IPS-18a (cell line): ENCODE measurements at regions not wholly inside any gene's neighbourhood (a gene's known extent, or its start where the extent isn't known, plus 50 kb on each side); places are given as distances from the start of the nearest gene placed in this dataset.

Experiments
- H3K27ac ChIP-seq: one replicate; pipeline ENCODE4 v1.5.1; 2013; ENCODE audit warnings: low read length
- H3K27me3 ChIP-seq: one replicate; pipeline ENCODE4 v1.6.1; 2013; ENCODE audit warnings: mild to moderate bottlenecking, low read length; ENCODE audit not compliant: control insufficient read depth, insufficient read depth
- H3K36me3 ChIP-seq: one replicate; pipeline ENCODE4 v1.6.1; 2013; ENCODE audit warnings: low read depth, low read length; ENCODE audit not compliant: control insufficient read depth
- H3K4me1 ChIP-seq: one replicate; pipeline ENCODE4 v1.6.1; 2013; ENCODE audit warnings: low read depth, low read length; ENCODE audit not compliant: control insufficient read depth
- H3K4me3 ChIP-seq: one replicate; pipeline ENCODE4 v1.5.1; 2013; ENCODE audit warnings: low read length
- H3K9ac ChIP-seq: one replicate; pipeline ENCODE4 v1.6.1; 2013; ENCODE audit warnings: mild to moderate bottlenecking, low read length, moderate library complexity
- H3K9me3 ChIP-seq: one replicate; pipeline ENCODE4 v1.6.1; 2013; ENCODE audit warnings: low read depth, low read length; ENCODE audit not compliant: control insufficient read depth

DNA sequence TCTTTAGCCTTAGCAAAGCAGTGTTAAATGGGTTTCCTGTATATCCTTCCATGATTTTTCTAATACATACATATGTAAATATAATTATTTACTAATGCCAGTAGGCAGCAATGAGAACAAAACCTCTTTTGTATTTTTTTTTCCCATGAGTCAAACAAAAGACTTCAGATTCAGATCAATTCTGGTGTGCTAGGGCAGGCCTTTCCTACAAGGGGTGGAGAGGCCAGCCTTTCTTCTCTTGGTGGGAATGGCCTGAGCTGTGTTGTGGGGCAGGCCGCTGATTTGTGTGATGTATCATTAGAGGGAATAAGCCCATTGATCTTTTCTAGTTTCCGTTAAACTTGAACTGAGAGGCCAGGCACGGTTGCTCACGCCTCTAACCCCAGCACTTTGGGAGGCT lies 115.5 kb upstream of the DMRT1 start:
- H3K4me1 ChIP-seq = peaks cover 22% of the 10 kb centered on the region
- no peak overlapping the region for H3K4me3 ChIP-seq
- no peak overlapping the region for H3K27ac ChIP-seq
- H3K9me3 ChIP-seq = no peaks in the 10 kb centered on the region
- no peak overlapping the region for H3K9ac ChIP-seq
- no peaks in the 10 kb centered on the region for H3K36me3 ChIP-seq
- H3K27me3 ChIP-seq = no peaks in the 10 kb centered on the region

DNA sequence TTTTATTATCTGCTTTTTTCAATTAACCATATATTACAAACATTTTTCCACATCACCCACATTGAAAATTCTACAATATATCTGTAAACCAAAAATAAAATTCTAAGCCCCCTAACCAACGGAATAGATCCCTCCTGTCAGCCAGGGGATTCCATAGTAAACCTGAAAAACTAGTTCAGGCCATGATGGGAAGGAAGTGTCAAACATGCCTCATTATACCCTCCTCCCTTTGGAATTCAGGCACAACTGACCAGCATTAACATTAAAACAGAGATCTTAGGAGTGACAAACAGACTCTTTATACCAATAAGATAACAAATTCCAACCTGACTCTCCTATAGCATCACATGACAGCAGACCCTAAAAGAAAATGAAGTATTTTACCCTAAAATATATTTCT lies 113.7 kb upstream of the DMRT1 start:
- Histone ChIP-seq H3K9ac (no peak overlapping the region), H3K4me3 (no peak overlapping the region), H3K27ac (no peak overlapping the region), H3K9me3 (no peaks in the 10 kb centered on the region), H3K4me1 (peaks cover 21% of the 10 kb centered on the region), H3K27me3 (no peaks in the 10 kb centered on the region), H3K36me3 (no peaks in the 10 kb centered on the region)

DNA sequence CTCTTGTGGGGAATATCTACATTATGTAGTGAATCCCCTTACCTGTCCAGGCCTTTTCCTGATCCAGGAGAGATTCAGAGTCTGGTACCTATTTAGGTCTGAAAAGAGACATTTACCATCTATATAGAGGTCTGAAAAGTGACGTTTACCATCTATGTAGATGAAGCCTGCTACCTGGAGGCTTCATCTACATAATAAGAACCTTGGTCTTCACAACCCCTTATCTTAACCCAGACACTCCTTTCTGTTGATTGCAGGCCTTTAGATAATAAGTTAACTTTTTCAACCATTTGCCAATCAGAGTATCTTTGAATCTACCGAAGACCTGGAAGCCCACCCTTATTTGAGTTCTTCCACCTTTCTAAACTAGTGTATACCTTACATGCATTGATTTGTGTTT lies 113.0 kb upstream of the DMRT1 start:
- no peaks in the 10 kb centered on the region for H3K36me3 ChIP-seq
- no peak overlapping the region for H3K27ac ChIP-seq
- H3K27me3 ChIP-seq = no peaks in the 10 kb centered on the region
- no peak overlapping the region for H3K9ac ChIP-seq
- no peaks in the 10 kb centered on the region for H3K9me3 ChIP-seq
- no peak overlapping the region for H3K4me3 ChIP-seq
- H3K4me1 ChIP-seq = peaks cover 21% of the 10 kb centered on the region

DNA sequence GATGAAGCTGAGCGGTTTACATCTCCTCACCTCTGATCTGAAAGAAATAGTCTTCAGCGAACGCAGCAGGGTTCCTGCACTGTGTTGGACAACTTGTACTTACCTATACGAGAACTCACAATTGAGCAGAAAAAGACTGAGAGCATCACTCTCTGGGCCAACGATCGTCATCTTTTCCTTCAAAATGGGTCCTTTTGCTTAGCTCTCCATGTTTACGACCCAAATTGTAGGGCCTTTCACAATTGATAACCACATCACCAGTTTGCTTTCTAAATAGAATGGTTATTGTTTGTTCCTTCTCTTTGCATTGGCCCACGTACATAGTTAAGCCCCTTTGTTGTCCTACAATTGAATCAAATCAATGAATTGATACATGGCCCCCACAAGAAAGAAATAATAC lies 110.0 kb upstream of the DMRT1 start:
- Histone ChIP-seq H3K9ac (no peak overlapping the region), H3K36me3 (peaks cover 7% of the 10 kb centered on the region), H3K9me3 (no peaks in the 10 kb centered on the region), H3K4me1 (peaks cover 18% of the 10 kb centered on the region), H3K27me3 (no peaks in the 10 kb centered on the region), H3K4me3 (no peak overlapping the region), H3K27ac (no peak overlapping the region)

DNA sequence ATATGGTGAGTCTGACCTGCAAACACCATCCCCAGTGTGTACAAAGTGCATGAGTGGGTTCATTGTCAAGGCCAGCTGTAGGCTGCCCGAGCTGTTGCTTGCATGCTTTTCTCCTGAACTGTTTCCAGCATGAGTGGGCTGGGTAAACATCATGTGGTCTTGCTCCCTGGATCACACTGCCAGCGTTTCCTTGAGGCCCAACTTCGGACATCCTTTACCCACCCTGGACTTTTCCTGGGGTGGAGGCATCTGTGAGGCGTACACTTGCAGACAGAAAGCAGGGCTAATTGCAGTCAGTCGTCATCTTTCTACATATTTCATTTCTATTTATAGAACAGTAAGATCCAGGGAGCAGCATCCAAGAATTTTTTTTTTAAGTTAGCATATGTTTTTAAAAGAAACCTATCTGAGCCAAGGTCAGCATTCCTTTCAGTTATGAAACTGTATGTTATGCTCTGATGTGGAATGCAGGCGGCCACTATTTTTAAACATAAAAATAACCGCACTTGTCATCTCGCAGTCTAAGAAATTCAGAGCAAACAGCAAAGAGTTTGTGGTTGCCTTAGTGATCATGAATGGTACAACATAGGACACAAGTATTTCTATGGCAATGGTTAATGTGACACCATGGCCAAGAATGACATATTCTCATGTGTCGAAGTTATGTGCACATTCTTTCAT lies 106.5 kb upstream of the DMRT1 start:
- no peaks in the 10 kb centered on the region for H3K9me3 ChIP-seq
- no peak overlapping the region for H3K4me3 ChIP-seq
- no peak overlapping the region for H3K9ac ChIP-seq
- peaks cover 17% of the 10 kb centered on the region for H3K36me3 ChIP-seq
- no peak overlapping the region for H3K27ac ChIP-seq
- H3K27me3 ChIP-seq = no peaks in the 10 kb centered on the region
- H3K4me1 ChIP-seq = no peaks in the 10 kb centered on the region

DNA sequence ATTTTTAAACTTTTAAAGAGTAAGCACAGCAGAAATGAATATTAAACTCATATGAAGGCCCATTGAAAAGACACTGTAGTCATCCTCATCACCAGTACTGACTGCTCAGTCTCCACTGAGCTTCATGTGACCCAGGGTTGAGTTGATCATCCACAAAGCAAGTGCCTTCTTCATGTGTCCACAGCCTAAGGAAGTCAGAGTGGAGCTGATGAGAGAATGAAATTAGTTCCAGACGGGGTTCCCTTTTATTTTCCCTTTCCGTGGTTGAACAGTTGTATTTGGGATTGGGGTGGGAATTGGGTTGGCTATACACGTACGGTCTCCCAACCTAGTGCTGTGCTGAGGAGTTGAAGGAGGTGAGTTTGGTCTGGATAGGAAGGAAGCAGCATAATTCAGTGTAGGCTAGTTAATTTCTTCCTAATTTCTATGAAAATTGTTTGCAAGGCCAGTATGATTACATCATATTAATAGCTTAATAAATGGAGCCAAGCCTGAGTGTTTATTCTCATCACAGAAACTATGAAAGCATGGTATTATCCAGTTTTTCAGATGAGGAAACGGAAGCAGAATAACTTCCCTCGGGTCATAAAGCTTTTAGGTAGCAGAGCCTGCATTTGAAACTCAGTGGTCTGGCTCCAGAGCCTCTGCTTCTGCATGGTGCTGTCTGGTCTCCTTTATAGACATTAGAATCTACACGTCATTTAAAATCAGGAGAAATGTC lies 103.9 kb upstream of the DMRT1 start:
- Histone ChIP-seq H3K4me1 (no peaks in the 10 kb centered on the region), H3K4me3 (no peak overlapping the region), H3K27ac (no peak overlapping the region), H3K9me3 (no peaks in the 10 kb centered on the region), H3K27me3 (no peaks in the 10 kb centered on the region), H3K36me3 (peaks cover 24% of the 10 kb centered on the region), H3K9ac (no peak overlapping the region)

DNA sequence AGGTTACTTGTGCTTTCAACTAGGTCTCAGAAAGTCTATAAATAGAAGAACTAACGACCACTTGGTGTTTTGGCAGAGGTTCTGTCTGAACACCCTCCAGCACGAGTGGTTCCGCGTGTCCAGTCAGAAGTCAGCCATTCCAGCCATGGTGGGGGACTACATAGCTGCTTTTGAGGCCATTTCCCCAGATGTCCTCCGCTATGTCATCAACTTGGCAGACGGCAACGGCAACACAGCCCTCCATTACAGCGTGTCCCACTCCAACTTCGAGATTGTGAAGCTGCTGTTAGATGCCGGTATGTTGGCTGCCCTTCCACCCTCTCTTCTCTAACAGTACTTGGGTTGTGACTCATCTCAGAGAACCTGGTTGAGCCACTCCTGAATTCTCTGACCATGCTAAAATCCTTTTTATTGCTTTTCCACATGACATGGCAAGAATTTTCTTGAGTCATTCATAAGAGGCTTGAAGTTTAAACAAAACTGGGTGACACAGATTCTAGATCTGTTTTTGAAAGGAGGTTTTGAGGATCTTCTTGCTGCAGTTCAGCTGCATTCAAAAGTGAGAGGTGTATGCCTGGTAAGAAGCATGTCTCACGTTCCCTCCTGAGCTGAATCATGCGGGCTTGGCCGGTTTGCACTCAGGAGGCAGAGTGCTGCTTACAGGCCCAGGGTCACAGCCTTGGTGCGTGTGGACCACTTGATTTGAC lies 103.1 kb upstream of the DMRT1 start:
- no peak overlapping the region for H3K9ac ChIP-seq
- no peaks in the 10 kb centered on the region for H3K4me1 ChIP-seq
- no peaks in the 10 kb centered on the region for H3K9me3 ChIP-seq
- no peaks in the 10 kb centered on the region for H3K27me3 ChIP-seq
- H3K4me3 ChIP-seq = no peak overlapping the region
- peaks cover 24% of the 10 kb centered on the region for H3K36me3 ChIP-seq
- no peak overlapping the region for H3K27ac ChIP-seq

DNA sequence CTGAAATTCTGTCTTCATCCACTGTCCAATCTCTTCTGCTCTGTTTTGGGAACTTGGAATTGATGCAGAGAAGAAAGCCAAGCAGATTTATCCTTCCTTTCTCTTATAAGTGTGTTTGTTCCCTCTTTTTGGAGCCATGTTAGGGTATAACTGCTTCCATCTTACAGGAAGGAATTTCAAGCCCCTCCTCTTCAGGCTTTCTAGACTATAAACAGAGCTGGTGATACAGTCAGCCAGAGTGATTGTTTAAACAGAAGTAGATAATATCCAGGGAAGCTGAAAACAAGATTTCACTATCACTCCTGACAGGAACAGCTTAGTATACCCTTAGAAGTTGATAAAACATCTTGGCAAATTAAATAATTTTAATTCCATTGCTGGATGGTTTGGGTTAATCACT lies 102.1 kb upstream of the DMRT1 start:
- H3K4me1 ChIP-seq = no peaks in the 10 kb centered on the region
- no peak overlapping the region for H3K4me3 ChIP-seq
- no peaks in the 10 kb centered on the region for H3K27me3 ChIP-seq
- peaks cover 24% of the 10 kb centered on the region for H3K36me3 ChIP-seq
- H3K9me3 ChIP-seq = no peaks in the 10 kb centered on the region
- no peak overlapping the region for H3K27ac ChIP-seq
- no peak overlapping the region for H3K9ac ChIP-seq

DNA sequence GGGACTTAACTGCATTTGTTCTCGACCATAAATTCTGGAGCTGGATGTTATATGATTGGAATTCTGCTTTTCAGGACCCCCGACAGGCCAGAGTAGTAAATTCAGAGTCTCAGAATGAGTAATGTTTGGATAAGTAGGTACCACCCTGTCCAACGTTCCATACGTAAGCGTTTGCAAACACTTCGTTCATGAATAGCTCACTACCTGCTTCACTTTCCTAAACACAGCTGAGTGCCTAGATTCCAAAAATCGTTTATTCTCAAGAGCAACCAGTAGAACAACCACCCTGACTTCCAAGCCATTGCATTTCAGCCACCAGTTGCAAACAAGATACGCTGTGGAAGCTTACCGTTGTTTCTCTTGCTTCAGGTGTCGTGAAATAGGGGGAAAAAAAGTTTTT lies 101.3 kb upstream of the DMRT1 start:
- H3K9ac ChIP-seq = no peak overlapping the region
- H3K36me3 ChIP-seq = peaks cover 18% of the 10 kb centered on the region

DNA sequence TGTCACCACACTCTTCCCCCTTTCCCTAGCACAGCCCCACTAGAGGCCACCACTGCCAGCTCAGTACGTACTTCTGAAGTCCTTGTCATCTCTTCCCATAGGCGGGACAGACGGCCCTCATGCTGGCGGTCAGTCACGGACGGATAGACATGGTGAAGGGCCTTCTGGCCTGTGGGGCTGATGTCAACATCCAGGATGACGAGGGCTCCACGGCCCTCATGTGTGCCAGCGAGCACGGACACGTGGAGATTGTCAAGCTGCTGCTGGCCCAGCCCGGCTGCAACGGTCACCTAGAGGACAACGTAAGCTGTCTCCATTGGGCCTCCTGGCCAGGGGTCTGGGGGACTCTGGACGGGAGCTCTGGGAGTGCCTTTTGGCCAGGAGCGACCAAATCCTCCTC lies 99.4 kb upstream of the DMRT1 start:
- Histone ChIP-seq H3K36me3 (peaks cover 15% of the 10 kb centered on the region), H3K9ac (no peak overlapping the region)

More for the DNA sequence above, 101.3 kb upstream of the DMRT1 start:
- Histone ChIP-seq H3K4me3 (no peak overlapping the region), H3K9me3 (no peaks in the 10 kb centered on the region), H3K4me1 (peaks cover 4% of the 10 kb centered on the region), H3K27ac (no peak overlapping the region), H3K27me3 (no peaks in the 10 kb centered on the region)

DNA sequence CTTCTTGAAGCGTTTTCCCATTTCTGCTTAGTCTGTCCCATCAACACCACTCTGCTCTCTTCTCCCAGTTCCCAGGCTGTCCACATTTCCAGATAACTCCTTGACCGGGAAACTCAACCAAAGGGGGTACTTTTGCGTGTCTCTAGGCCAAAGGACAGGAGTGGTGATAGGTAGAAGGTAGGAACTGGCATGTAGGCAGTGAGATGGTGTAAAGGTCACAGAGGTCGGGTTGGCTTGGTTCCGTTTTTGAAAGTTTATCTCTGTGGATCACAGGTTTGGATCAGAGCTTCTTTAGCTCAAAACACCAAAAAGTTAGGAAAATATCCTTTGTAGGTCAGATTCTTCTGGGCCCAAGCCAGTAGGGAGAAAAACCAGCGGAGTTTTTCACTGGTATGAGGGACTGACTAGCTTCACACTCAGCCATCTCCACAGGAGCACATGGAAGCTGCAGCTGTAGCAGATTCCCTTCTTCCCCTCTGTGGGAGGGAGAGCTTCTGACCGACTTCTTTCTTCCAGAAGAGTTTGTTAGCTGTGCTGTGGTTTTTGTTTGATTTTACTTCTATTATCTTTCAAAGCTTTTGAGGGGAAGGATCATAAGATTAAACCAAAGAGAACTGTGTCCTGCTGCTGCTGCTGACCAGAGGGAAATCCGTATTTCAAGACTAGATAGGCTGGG lies 98.4 kb upstream of the DMRT1 start:
- H3K36me3 ChIP-seq = peaks cover 12% of the 10 kb centered on the region
- H3K4me1 ChIP-seq = peaks cover 4% of the 10 kb centered on the region
- H3K27me3 ChIP-seq = no peaks in the 10 kb centered on the region
- H3K4me3 ChIP-seq = no peak overlapping the region
- no peak overlapping the region for H3K27ac ChIP-seq
- H3K9ac ChIP-seq = no peak overlapping the region
- no peaks in the 10 kb centered on the region for H3K9me3 ChIP-seq

More for the DNA sequence above, 99.4 kb upstream of the DMRT1 start:
- Histone ChIP-seq H3K4me3 (no peak overlapping the region), H3K27ac (no peak overlapping the region), H3K9me3 (no peaks in the 10 kb centered on the region), H3K27me3 (no peaks in the 10 kb centered on the region), H3K4me1 (peaks cover 4% of the 10 kb centered on the region)
